Myocyte (in vitro differentiated cells): ENCODE measurements at regions not wholly inside any gene's neighbourhood (a gene's known extent, or its start where the extent isn't known, plus 50 kb on each side); places are given as distances from the start of the nearest gene placed in this dataset.

ENCODE experiments used
- DNase-seq: peaks from one replicate; pipeline ENCODE4 v3.0.0-alpha.2; 2012; ENCODE audit warnings: low read depth

GRCh38 chr18:41700416-41700815 is 254.6 kb upstream of the PIK3C3 start:
- DNase-seq, result no peak

GRCh38 chr18:41695441-41695840 is 259.6 kb upstream of the PIK3C3 start:
- DNase-seq, result no peak

DNA sequence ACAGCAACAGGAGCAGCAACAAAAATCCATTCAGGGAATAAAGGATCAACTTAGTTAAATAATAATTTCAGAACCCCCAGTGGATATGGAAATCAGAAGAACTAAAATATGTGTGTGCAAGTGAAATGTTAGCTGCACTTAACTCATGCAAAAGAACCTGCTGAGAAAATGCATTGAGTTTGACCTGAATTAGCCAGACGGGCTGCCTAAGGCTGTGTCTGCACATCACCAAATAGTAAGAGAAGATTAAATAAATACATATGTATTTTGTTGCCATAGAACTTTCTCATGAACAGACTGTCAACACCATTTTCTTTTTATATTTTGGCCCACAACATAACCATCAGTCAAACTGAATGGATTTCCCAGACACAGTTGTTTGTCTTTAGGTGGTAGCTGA is 262.0 kb upstream of the PIK3C3 start:
- no peak for DNase-seq

GRCh38 chr18:41690332-41691127 is 264.5 kb upstream of the PIK3C3 start:
- peak; percentile 1 for DNase-seq

GRCh38 chr18:41687138-41687537 is 267.9 kb upstream of the PIK3C3 start:
- DNase-seq, result no peak

- no peak for DNase-seq
These were observed 273.7 kb upstream of the PIK3C3 start for GRCh38 chr18:41681138-41681880.

- no peak for DNase-seq
These were observed 280.5 kb upstream of the PIK3C3 start for GRCh38 chr18:41674506-41674905.

GRCh38 chr18:41666231-41666630 is 288.8 kb upstream of the PIK3C3 start:
- no peak for DNase-seq

- DNase-seq, result no peak
These were observed 289.8 kb upstream of the PIK3C3 start for GRCh38 chr18:41665210-41665609.

DNA sequence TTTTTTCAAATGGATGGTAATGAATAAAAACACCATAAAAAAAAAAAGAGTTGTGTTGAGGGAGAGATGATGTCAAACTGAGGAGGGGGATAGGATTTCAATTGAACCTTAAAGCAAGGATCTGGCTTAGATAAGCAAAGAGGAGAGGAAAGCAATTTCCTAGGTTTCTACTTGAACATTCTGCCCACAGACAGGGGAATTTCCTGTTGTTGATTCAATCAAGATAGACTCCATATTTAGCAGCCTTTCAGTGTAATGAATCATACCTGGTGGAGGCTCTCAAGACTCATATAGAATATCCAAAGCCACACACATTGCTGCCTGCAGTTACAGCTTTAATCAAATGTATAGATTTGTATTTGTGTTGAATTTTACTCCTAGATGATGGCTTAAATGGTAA is 294.4 kb upstream of the PIK3C3 start:
- DNase-seq, result no peak

- DNase-seq, result no peak
These were observed 295.4 kb upstream of the PIK3C3 start for GRCh38 chr18:41659438-41660130.

GRCh38 chr18:41657189-41657588 is 297.8 kb upstream of the PIK3C3 start:
- no peak for DNase-seq

GRCh38 chr18:41655074-41655473 is 300.0 kb upstream of the PIK3C3 start:
- DNase-seq, result no peak

DNA sequence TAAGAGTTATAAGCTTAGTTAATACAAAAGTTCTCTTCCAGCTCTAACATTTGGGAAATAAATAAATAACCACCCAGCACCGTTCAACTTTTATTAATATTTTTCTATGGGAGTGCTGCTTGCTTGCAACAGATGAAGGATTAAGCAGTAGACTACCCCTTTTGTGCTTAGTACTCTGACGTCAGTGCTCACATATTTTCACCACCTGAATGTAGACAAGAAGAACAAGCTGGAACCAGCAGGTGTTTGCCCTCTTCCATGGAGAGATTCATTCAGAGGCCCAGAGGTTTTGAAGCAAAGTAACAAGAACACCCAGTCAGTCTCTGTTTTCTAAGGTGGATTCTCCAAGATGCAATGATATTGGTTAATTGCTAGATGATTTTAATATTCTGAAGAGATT is 307.1 kb upstream of the PIK3C3 start:
- DNase-seq, result no peak

- no peak for DNase-seq
These were observed 308.0 kb upstream of the PIK3C3 start for GRCh38 chr18:41646915-41647620.

- no peak for DNase-seq
These were observed 309.3 kb upstream of the PIK3C3 start for GRCh38 chr18:41645589-41646360.

- DNase-seq, result no peak
These were observed 310.6 kb upstream of the PIK3C3 start for GRCh38 chr18:41644466-41644865.

DNA sequence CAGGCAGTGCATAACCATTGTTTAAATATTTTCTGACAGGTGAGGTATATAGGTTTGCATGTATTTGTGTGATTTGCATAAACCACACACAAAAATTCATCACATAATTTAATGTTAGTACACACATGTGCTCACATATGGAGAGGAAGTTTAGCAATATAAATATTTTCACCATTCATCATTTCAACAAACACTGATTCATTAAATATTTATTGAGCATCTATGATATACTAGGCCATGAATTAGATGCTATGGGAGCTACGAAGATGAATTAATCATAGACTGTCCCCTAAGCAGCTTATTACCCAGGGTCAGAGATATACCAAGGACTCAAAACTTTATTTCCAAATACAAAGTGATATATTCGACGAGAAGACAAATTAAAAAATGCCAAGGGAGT is 311.6 kb upstream of the PIK3C3 start:
- DNase-seq, result no peak

DNA sequence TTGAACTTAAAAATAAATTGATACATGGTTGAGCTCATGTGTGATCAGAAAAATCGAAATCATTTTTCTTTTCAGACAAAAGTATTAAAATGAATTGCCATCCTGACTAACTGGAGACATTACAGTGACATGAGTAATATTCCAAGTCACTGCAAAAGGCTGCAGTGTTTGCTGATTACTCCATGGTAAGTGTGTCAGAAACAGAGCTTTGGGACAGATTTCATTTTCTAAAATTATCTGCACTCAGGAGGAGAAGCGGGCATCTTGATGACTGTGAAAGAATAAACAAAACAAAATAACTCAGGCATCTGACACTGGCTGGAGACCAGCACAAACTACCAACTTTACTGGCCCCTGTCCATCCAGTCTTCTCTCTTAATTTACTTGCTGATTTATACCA is 312.3 kb upstream of the PIK3C3 start:
- no peak for DNase-seq

GRCh38 chr18:41639218-41639617 is 315.8 kb upstream of the PIK3C3 start:
- no peak for DNase-seq
